Astrocyte (in vitro differentiated cells and primary cell): ENCODE measurements at regions not wholly inside any gene's neighbourhood (a gene's known extent, or its start where the extent isn't known, plus 50 kb on each side); places are given as distances from the start of the nearest gene placed in this dataset.

Experiments used
- CTCF ChIP-seq: IDR thresholded peaks from 2 replicates; pipeline ENCODE4 v1.5.1; 2011; ENCODE audit warnings: low read depth, mild to moderate bottlenecking, inconsistent platforms, low read length, moderate library complexity; ENCODE audit not compliant: insufficient read depth
- EZH2 ChIP-seq: IDR thresholded peaks from 2 replicates; pipeline ENCODE4 v1.6.1; 2012; ENCODE audit warnings: mild to moderate bottlenecking, low read length, inconsistent platforms; ENCODE audit not compliant: insufficient read depth

GRCh38 chr7:108771853-108772252, 202.2 kb downstream of the DNAJB9 start:
- TF ChIP-seq CTCF (no peak), EZH2 (no peak)
